Chondrocyte (in vitro differentiated cells): ENCODE measurements at regions not wholly inside any gene's neighbourhood (a gene's known extent, or its start where the extent isn't known, plus 50 kb on each side); places are given as distances from the start of the nearest gene placed in this dataset.

ENCODE experiments used
- DNase-seq: peaks from one replicate; pipeline ENCODE4 v3.0.0; 2021; ENCODE audit warnings: mixed read lengths, low spot score
- H3K27ac Mint-ChIP-seq: one replicate; pipeline ENCODE4 v1.8.0; 2021; ENCODE audit warnings: mild to moderate bottlenecking, moderate library complexity, mixed read lengths; ENCODE audit not compliant: unreplicated experiment
- H3K27me3 Mint-ChIP-seq: 2 replicates; pipeline ENCODE4 v1.8.0; 2021; ENCODE audit warnings: low read depth, mixed read lengths
- H3K36me3 Mint-ChIP-seq: 2 replicates; pipeline ENCODE4 v1.8.0; 2021; ENCODE audit warnings: low read depth, mixed read lengths
- H3K4me1 Mint-ChIP-seq: 2 replicates; pipeline ENCODE4 v1.8.0; 2021; ENCODE audit warnings: low read depth, mild to moderate bottlenecking, mixed read lengths
- H3K4me3 Mint-ChIP-seq: one replicate; pipeline ENCODE4 v1.8.0; 2021; ENCODE audit warnings: mild to moderate bottlenecking, moderate library complexity, mixed read lengths; ENCODE audit not compliant: unreplicated experiment
- H3K9me3 Mint-ChIP-seq: 2 replicates; pipeline ENCODE4 v1.8.0; 2021; ENCODE audit warnings: low read depth, mixed read lengths
- TF ChIP-seq, protein P1 (sequence below): fragments of 200-600 bp; sonication (generic); IDR thresholded peaks from 2 replicates; pipeline ENCODE4 v1.5.0; 2021; ENCODE audit warnings: antibody characterized with exemption, mild to moderate bottlenecking, moderate library complexity

DNA sequence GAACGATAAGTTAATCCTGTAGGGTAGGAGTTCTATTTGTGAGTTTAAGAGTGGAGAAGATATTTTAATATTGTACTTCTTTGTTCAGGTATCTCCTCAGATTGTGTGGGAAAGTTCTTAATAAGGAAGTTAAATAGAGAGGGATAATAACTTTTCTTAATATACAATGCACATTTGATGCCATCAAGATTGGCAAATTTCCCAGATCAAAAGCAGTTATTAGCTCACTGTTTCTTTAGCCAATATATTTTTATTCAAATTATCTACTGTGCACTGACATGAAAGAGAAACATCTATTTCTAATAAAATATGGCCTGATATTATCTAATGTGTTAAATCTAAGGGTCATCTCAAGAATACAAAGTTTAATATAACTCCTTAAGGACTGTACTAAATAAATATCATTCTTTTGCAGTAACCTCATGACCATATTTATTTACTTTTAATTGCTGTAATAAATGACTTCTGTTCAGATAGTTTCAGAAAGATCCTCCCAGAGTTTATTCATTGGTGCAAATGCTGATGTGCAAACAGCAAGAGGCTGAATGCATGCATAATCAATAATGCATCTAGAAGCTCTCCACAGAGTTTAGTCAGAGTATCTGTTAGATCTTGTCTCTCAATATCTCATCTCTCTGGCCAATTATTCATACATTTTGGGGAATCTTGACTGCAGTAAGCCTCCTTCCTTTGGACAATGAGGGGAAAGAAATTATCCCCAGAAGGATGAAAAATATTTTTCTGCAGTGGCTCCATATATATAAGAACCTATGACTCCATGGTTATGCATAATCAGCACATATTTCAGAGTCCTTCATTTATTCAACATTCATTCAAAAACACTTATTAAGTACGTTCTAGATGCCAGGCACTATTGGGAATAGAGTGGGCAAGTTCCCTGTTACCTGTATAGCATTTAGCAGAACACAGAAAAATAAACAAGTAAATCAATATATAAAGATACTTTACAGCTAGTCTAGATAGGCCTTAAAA is 85.3 kb downstream of the SPATA31D1 start:
- Mint-ChIP-seq H3K27ac (no peak overlapping the region), H3K36me3 (no peaks in the 10 kb centered on the region), H3K9me3 (peaks cover 3% of the 10 kb centered on the region), H3K27me3 (peaks cover 3% of the 10 kb centered on the region), H3K4me1 (no peaks in the 10 kb centered on the region), H3K4me3 (no peak overlapping the region)
- TF ChIP-seq, protein P1, sequence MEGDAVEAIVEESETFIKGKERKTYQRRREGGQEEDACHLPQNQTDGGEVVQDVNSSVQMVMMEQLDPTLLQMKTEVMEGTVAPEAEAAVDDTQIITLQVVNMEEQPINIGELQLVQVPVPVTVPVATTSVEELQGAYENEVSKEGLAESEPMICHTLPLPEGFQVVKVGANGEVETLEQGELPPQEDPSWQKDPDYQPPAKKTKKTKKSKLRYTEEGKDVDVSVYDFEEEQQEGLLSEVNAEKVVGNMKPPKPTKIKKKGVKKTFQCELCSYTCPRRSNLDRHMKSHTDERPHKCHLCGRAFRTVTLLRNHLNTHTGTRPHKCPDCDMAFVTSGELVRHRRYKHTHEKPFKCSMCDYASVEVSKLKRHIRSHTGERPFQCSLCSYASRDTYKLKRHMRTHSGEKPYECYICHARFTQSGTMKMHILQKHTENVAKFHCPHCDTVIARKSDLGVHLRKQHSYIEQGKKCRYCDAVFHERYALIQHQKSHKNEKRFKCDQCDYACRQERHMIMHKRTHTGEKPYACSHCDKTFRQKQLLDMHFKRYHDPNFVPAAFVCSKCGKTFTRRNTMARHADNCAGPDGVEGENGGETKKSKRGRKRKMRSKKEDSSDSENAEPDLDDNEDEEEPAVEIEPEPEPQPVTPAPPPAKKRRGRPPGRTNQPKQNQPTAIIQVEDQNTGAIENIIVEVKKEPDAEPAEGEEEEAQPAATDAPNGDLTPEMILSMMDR = no peak
- DNase-seq = no peak

GRCh38 chr9:82080265-82080664 is 91.7 kb downstream of the SPATA31D1 start:
- DNase-seq = no peak
- Mint-ChIP-seq H3K36me3 (no peaks in the 10 kb centered on the region), H3K9me3 (no peaks in the 10 kb centered on the region), H3K27me3 (peaks cover 3% of the 10 kb centered on the region), H3K4me3 (no peak overlapping the region), H3K4me1 (no peaks in the 10 kb centered on the region), H3K27ac (no peak overlapping the region)
- TF ChIP-seq, protein P1 = no peak

DNA sequence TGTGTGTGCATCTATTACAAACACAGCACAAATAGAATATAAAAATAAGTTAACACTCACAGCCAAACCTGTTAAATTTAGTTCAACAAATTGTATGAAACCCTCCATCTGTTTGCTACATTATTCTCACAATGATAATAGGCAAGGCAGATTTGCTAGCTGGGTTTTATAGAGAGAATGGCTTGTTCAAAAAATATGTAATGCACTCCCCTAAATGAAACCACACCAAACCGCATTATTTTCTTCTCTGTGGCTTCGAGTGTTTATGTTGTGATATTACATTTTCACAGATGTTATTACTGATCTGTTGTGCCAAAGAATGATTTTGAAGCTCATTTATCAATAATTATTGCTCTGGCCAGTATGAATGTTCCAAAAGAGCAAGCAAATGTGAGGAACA is 92.9 kb downstream of the SPATA31D1 start:
- Mint-ChIP-seq H3K36me3 (no peaks in the 10 kb centered on the region), H3K9me3 (no peaks in the 10 kb centered on the region), H3K4me3 (no peak overlapping the region), H3K4me1 (no peaks in the 10 kb centered on the region), H3K27me3 (peaks cover 3% of the 10 kb centered on the region), H3K27ac (no peak overlapping the region)
- TF ChIP-seq, protein P1 = no peak
- DNase-seq = no peak

DNA sequence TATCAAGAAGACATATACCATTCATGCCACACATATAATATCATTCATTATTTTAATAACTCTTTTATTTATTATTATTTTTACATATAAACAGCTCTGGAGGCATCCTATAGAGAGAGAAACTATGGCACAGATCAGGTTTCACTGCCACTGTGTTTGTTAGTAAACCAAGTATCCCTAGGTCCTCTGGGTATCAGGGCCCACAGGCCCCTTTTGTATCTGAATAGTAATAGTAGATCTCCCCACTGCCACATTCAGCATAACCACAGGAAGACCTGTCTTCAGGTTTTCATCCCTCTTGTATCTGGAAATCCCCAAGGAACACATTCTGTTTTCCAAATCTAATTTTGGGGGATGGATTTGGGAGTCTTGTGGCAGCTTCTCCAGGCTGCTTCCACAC is 94.0 kb downstream of the SPATA31D1 start:
- Mint-ChIP-seq H3K27me3 (peaks cover 3% of the 10 kb centered on the region), H3K27ac (no peak overlapping the region), H3K4me3 (no peak overlapping the region), H3K9me3 (no peaks in the 10 kb centered on the region), H3K36me3 (no peaks in the 10 kb centered on the region), H3K4me1 (no peaks in the 10 kb centered on the region)
- TF ChIP-seq, protein P1 = no peak
- no peak for DNase-seq

- H3K36me3 Mint-ChIP-seq = no peaks in the 10 kb centered on the region
- no peak for DNase-seq
- peaks cover 3% of the 10 kb centered on the region for H3K4me1 Mint-ChIP-seq
- no peak overlapping the region for H3K27ac Mint-ChIP-seq
- TF ChIP-seq, protein P1 = no peak
- H3K27me3 Mint-ChIP-seq = peaks cover 6% of the 10 kb centered on the region
- H3K9me3 Mint-ChIP-seq = no peaks in the 10 kb centered on the region
- no peak overlapping the region for H3K4me3 Mint-ChIP-seq
These were observed 100.0 kb downstream of the SPATA31D1 start for GRCh38 chr9:82088591-82088990.
